ENCODE measurements at regions not wholly inside any gene's neighbourhood (a gene's known extent, or its start where the extent isn't known, plus 50 kb on each side); places are given as distances from the start of the nearest gene placed in this dataset.

DNA sequence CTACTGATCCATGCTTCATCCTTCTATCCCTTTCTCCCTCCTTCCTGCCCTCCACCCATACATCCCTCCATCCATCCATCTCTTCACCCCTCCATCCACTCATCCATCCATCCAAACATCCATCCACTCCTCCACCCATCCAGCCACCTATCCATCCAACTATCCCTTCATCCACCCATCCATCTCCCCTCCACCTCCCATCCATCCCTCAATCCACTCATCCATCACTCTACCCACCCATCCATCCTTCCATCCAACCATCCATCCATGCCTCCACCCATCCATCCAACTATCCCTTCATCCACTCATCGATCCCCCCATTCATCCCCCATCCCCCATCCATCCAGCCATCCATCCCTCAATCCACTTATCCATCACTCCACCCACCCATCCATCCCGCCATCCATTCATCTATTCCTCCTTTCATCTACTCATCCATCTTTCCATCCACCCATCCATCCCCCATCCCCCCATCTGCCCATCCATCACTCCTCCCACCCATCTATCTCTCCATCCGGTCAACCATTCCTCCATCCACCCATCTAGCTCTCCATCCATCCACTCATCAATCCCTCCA lies 132.4 kb upstream of the IQSEC1 start:
- Histone ChIP-seq H3K4me3 (no peak overlapping the region), H3K27me3 (replicated peaks) (no peaks in the 10 kb centered on the region), H3K36me3 (no peaks in the 10 kb centered on the region), H3K27ac (no peak overlapping the region), H3K4me1 (replicated peaks) (no peaks in the 10 kb centered on the region), H3K9me3 (replicated peaks) (no peaks in the 10 kb centered on the region)
- no peak for DNase-seq (ENCODE audit: low read depth in 1 of 2, low spot score in 2 of 2)

DNA sequence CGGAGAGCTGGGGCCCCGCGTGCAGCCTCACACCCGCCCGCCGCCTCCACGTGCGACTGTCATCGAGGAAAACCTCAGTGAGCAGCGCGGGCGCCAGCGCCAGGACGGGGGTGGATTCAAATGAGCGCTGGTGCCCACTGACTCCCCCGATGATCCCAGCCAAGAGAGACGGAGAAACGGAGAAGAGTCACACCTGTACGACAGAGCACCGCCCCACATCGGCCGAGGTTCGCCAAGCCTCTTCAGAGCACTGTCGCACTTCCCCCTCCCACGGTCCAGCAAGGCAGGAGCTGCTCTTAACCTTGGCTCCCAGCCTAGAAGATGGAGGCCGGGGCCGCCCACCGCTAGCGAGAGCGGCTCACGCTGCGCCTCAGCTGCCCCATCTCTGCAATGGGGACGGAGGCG lies 130.9 kb upstream of the IQSEC1 start:
- H3K4me1 ChIP-seq (replicated peaks) = no peaks in the 10 kb centered on the region
- no peaks in the 10 kb centered on the region for H3K9me3 ChIP-seq (replicated peaks)
- DNase-seq (ENCODE audit: low read depth in 1 of 2, low spot score in 2 of 2) = no peak
- H3K27ac ChIP-seq = no peak overlapping the region
- H3K36me3 ChIP-seq = no peaks in the 10 kb centered on the region
- no peak overlapping the region for H3K4me3 ChIP-seq
- H3K27me3 ChIP-seq (replicated peaks) = no peaks in the 10 kb centered on the region

DNA sequence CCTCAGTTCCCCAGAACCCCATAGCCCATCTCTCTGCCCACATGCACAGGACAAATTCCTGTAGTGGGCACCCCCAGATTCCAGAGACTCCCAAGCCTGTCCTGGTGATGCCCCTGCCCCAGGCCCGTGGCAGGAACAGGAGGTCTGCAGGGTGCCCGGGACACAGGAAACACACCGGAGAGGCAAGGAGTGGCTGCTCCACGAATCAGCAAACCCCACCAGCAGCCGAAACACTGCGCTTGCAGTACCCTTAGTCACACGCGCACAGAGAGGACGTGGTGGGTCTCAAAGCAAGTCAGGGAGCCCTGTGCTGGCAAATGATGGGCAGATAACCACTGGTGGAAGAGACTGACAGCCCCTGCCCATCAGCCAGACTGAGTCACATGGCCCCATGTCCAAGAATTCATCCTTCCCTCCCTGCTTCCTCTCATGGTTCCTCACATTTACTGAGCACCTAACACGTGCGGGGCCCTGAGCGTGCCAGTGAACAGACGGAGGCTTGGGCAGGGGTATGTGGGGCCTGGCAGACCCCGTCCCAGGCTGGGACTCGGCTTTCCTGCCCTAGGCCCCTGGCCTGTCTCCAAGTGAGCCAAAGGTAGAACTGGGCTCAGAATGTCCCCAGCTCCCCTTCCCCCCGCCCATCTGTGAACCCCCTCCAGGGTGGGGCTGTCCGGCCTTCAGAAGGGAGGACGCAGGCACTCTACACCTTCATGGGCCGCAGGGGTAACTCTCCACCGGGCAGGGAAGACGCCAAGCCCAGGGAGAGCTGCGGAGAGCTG lies 130.4 kb upstream of the IQSEC1 start:
- Histone ChIP-seq H3K4me1 (replicated peaks) (no peaks in the 10 kb centered on the region), H3K36me3 (no peaks in the 10 kb centered on the region), H3K9me3 (replicated peaks) (no peaks in the 10 kb centered on the region), H3K4me3 (no peak overlapping the region), H3K27ac (no peak overlapping the region), H3K27me3 (replicated peaks) (no peaks in the 10 kb centered on the region)
- DNase-seq (ENCODE audit: low read depth in 1 of 2, low spot score in 2 of 2) = no peak

DNA sequence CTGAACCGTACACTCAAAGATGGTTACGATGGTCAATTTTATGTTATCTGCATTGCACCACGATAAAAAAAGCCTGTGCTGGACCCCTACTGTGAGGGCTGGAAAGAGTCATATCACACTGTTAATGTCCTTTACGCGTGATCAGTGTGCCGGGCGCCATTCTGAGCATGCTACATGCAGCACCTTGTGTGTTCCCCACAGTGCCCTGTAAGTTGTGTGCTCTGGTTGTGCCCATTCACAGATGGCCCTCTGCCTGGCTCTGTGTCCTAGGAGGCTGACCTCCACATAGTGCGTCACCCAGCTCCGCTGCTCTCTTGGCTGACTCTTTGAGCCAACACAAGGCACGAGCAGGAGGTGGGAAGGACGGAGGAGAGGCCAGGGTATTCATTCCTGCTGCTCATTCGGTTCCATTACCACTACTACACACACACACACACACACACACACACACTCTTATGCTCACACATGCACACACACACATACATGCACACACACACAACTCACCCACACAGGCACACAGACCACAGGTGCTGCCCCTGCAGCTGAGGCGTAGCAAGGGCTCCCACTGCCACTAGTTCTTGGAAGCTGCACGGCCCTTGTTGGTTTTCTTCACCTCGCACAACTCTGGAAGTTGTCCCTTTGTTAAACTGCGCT lies 129.6 kb upstream of the IQSEC1 start:
- no peaks in the 10 kb centered on the region for H3K4me1 ChIP-seq (replicated peaks)
- H3K36me3 ChIP-seq = no peaks in the 10 kb centered on the region
- no peak overlapping the region for H3K27ac ChIP-seq
- H3K27me3 ChIP-seq (replicated peaks) = no peaks in the 10 kb centered on the region
- DNase-seq (ENCODE audit: low read depth in 1 of 2, low spot score in 2 of 2) = no peak
- H3K4me3 ChIP-seq = no peak overlapping the region
- no peaks in the 10 kb centered on the region for H3K9me3 ChIP-seq (replicated peaks)

DNA sequence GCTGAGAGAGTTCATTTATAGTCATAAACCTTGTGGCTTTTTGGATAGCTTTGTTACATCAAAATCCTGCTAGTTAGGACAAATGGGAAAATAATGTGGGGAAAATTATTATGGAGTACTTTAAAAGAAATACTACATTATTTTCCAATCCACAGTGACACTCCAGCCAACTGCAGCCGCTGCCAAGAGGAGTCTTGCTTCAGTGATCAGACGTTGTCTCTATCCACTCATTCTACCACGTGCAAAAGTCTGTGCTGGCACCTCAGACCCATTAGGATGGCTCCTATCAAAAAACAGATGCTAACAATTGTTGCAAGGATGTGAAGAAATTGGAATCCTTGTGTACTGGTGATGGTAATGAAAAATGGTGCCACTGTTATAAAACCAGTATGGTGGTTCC lies 128.6 kb upstream of the IQSEC1 start:
- H3K4me3 ChIP-seq = no peak overlapping the region
- H3K27me3 ChIP-seq (replicated peaks) = no peaks in the 10 kb centered on the region
- no peaks in the 10 kb centered on the region for H3K9me3 ChIP-seq (replicated peaks)
- no peaks in the 10 kb centered on the region for H3K36me3 ChIP-seq
- H3K4me1 ChIP-seq (replicated peaks) = no peaks in the 10 kb centered on the region
- H3K27ac ChIP-seq = no peak overlapping the region
- DNase-seq (ENCODE audit: low read depth in 1 of 2, low spot score in 2 of 2) = no peak

DNA sequence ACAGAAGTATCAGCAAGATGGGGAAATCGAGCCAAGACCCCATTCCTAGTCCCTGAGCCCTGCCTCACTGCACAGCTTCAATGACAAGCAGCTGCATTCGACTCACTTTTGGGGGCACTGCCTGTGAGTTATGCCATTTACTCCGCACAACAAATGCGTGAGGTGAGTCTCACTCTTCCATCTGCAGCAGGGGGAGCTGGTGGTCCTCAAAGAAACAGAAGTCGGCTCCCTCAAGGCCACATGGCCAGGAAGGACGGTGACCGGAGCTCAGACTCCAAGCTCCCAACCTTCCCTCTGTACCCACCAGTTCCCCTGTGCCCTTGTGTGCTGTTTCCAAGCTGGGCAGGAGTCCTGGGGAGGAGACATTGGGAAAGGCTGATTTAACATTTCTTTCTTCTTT lies 127.7 kb upstream of the IQSEC1 start:
- no peaks in the 10 kb centered on the region for H3K36me3 ChIP-seq
- no peaks in the 10 kb centered on the region for H3K9me3 ChIP-seq (replicated peaks)
- no peak overlapping the region for H3K4me3 ChIP-seq
- no peak overlapping the region for H3K27ac ChIP-seq
- no peaks in the 10 kb centered on the region for H3K4me1 ChIP-seq (replicated peaks)
- DNase-seq (ENCODE audit: low read depth in 1 of 2, low spot score in 2 of 2) = no peak
- no peaks in the 10 kb centered on the region for H3K27me3 ChIP-seq (replicated peaks)

DNA sequence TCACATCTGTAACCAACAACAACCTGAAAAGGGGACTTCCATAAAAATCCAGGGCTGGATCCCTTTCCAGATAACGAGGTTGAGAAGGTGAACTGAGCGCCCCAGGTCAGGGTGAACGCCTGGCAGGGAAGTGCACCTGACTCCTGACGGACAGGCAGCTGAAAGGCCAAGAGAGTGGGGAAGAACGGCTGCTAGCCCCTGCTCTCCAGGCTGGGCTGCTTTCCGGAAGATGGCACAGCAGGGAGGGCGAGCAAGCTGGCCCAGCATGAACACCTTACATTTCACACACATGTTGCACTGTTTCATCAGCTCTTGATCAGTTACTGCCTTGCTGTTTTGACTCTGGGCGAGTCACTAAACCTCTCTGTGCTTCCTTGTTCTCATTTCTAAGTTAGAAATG lies 127.2 kb upstream of the IQSEC1 start:
- Histone ChIP-seq H3K36me3 (no peaks in the 10 kb centered on the region), H3K27ac (no peak overlapping the region), H3K4me1 (replicated peaks) (no peaks in the 10 kb centered on the region), H3K4me3 (no peak overlapping the region), H3K27me3 (replicated peaks) (no peaks in the 10 kb centered on the region; the same call in 1 of the 2 replicates), H3K9me3 (replicated peaks) (no peaks in the 10 kb centered on the region)
- no peak for DNase-seq (ENCODE audit: low read depth in 1 of 2, low spot score in 2 of 2)

DNA sequence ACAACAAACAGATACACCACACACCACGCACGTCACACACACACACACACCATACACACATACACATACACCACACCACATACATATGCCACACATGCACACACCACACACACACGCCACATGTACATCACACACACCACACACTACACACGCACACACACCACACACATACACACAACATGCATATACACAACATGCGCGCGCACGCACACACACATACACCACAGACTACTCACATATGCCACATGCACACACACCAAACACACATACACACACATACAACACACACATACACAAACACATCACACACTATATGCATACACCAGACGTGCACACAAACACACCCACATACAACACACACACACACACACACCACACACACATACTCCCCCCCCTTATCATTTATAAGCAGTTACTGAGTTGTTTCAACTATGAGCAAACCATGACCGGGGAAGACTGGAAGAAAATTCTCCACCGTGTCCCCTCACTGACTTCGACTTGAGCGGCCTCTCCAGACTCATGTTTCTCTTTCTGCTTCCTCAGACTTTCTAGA lies 126.7 kb upstream of the IQSEC1 start:
- H3K4me1 ChIP-seq (replicated peaks) = no peaks in the 10 kb centered on the region
- no peak overlapping the region for H3K4me3 ChIP-seq
- DNase-seq (ENCODE audit: low read depth in 1 of 2, low spot score in 2 of 2) = no peak
- no peak overlapping the region for H3K27ac ChIP-seq
- H3K36me3 ChIP-seq = no peaks in the 10 kb centered on the region
- no peaks in the 10 kb centered on the region for H3K9me3 ChIP-seq (replicated peaks)
- H3K27me3 ChIP-seq (replicated peaks) = no peaks in the 10 kb centered on the region; the same call in 1 of the 2 replicates

DNA sequence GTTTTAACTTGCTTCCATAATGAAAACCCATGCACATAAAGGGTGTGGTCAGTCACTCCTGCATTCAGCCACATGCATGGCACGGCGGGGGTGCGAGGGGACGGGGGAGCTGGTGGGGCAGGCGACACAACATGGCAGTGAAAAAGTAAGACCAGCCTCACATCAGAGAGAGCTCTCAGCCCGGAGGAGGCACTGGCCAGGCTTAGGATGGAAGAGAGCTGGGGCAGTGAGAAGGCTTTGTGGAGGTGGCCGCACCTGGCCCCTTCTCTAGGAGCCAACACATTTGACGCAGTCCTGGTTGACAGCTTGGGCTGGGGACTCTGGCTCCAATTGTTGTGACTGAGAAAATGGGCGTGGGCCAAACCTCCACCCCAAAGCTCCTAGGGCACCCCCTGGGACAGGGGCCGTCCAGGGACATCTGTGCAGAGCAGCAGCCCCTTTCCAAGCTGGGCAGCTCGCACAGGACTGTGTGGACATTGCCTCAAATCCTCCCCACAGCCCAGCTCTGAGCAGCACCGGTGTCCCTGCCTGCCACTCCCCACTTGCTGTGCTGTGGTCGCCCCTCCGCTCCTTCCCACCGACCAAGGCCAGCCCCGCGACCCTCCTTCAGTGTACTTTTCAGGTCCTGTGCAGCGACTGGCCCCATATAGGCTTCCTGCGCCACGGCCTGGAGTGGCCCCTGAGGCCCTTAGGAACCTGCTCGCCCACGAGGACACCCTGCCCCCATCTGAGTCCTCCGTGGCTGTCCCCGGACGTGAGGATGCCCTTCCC lies 126.0 kb upstream of the IQSEC1 start:
- Histone ChIP-seq H3K4me3 (no peak overlapping the region), H3K27me3 (replicated peaks) (no peaks in the 10 kb centered on the region; the same call in 1 of the 2 replicates), H3K27ac (no peak overlapping the region), H3K36me3 (no peaks in the 10 kb centered on the region), H3K4me1 (replicated peaks) (no peaks in the 10 kb centered on the region), H3K9me3 (replicated peaks) (no peaks in the 10 kb centered on the region)
- DNase-seq (ENCODE audit: low read depth in 1 of 2, low spot score in 2 of 2) = no peak

DNA sequence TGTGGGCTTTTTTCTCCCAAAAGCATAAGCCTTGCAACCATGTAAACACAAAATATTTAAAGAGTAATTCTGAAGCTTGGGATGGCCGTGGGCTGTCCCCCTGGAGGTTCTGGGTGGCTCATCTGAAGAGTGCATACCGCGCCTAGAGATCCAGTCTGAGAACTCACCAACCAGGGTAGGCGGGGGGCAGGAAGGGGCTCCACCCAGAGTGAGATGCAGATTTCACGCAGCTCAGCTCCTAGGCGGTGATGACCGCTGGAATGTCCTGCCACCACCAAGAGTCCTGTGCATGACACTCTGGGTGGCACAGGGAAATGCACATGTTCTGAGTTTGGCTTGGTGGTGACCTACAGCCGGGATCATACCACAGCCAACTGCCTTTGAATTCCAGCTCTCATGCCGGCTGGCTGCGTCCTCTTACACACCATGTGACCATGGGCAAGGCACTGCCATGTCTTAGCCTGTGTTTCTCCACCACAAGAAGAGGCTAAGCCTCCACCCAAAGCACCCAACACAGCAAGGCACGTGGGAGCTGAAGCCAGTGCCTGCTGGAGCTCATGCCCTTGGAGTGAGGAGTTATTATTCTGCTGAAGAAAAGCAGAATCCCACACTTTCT lies 125.1 kb upstream of the IQSEC1 start:
- H3K4me3 ChIP-seq = no peak overlapping the region
- DNase-seq (ENCODE audit: low read depth in 1 of 2, low spot score in 2 of 2) = peak in 1 of 2 experiments; percentile 3
- H3K9me3 ChIP-seq (replicated peaks) = no peaks in the 10 kb centered on the region
- H3K36me3 ChIP-seq = no peaks in the 10 kb centered on the region
- no peak overlapping the region for H3K27ac ChIP-seq
- H3K4me1 ChIP-seq (replicated peaks) = no peaks in the 10 kb centered on the region
- H3K27me3 ChIP-seq (replicated peaks) = no peaks in the 10 kb centered on the region; the same call in 1 of the 2 replicates

DNA sequence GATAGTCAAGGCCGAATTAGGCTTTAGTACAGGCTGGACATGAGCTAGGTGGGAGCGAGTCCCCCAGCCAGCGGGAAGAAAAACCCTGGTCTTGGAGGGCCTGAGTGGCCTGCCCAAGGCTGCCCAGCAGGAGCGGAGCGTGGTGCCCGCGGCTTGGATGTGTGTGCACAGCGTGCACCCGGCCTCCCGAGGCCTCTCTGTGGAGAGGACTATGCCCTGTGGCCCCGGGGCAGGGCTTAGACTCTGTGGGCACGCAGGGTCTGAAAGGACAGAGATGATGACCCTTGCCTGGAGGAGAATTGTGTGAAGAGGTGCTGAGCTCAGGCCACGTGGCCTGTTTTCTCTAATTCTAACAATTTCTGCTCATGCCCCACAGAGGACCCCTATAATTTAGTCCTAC lies 124.6 kb upstream of the IQSEC1 start:
- Histone ChIP-seq H3K36me3 (no peaks in the 10 kb centered on the region), H3K4me3 (no peak overlapping the region), H3K27me3 (replicated peaks) (no peaks in the 10 kb centered on the region; the same call in 1 of the 2 replicates), H3K27ac (no peak overlapping the region), H3K4me1 (replicated peaks) (no peaks in the 10 kb centered on the region), H3K9me3 (replicated peaks) (no peaks in the 10 kb centered on the region)
- DNase-seq (ENCODE audit: low read depth in 1 of 2, low spot score in 2 of 2) = no peak

DNA sequence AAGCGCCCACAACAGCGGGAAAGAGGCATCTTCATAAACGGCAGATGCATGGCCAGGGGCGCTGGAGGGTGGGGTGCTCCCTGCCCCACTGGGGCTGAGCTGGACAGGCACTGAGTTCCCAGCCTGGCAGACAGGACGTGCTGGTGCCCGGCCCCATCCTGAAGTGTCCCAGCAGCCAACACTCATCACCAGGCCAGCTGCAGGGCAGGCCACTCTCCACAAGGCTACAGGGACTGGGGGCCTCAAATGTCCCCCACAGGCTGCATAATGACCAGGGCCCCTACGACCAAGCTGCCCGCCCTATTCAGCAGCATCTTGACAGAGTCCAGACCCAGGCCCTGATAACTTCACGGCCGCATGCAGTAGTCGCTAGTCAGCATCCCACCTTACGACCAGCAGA lies 124.1 kb upstream of the IQSEC1 start:
- Histone ChIP-seq H3K36me3 (no peaks in the 10 kb centered on the region), H3K9me3 (replicated peaks) (no peaks in the 10 kb centered on the region), H3K27ac (no peak overlapping the region), H3K4me3 (no peak overlapping the region), H3K27me3 (replicated peaks) (no peaks in the 10 kb centered on the region; the same call in 1 of the 2 replicates), H3K4me1 (replicated peaks) (no peaks in the 10 kb centered on the region)
- no peak for DNase-seq (ENCODE audit: low read depth in 1 of 2, low spot score in 2 of 2)

DNA sequence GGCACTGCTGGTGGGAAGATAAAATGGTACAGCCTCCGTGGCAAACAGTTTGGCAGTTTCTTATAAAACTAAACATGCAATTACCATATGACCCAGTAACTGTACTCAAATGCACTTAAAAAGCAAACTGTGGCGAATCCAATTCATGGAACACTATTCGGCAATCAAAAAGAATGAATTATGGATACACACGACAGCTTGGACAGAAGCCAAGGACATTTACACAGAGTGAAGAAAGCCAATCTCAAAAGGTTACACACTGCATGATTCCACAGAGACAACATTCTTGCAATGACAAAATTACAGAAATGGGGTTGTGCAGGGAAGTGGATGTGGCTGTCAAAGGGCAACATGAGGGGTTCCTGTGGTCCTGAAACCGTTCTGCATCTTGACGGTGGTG lies 122.1 kb upstream of the IQSEC1 start:
- Histone ChIP-seq H3K4me3 (no peak overlapping the region), H3K4me1 (replicated peaks) (no peaks in the 10 kb centered on the region), H3K36me3 (no peaks in the 10 kb centered on the region), H3K27ac (no peak overlapping the region), H3K9me3 (replicated peaks) (no peaks in the 10 kb centered on the region), H3K27me3 (replicated peaks) (no peaks in the 10 kb centered on the region; the same call in 1 of the 2 replicates)
- DNase-seq (ENCODE audit: low read depth in 1 of 2, low spot score in 2 of 2) = no peak
